GM19438 (cell line): ENCODE measurements at regions not wholly inside any gene's neighbourhood (a gene's known extent, or its start where the extent isn't known, plus 50 kb on each side); places are given as distances from the start of the nearest gene placed in this dataset.

Experiments used
- ATAC-seq: cut with Tn5 transposase; IDR thresholded peaks from one replicate; pipeline ENCODE4 v1.9.1; 2021; ENCODE audit warnings: low read depth; ENCODE audit not compliant: unreplicated experiment

DNA sequence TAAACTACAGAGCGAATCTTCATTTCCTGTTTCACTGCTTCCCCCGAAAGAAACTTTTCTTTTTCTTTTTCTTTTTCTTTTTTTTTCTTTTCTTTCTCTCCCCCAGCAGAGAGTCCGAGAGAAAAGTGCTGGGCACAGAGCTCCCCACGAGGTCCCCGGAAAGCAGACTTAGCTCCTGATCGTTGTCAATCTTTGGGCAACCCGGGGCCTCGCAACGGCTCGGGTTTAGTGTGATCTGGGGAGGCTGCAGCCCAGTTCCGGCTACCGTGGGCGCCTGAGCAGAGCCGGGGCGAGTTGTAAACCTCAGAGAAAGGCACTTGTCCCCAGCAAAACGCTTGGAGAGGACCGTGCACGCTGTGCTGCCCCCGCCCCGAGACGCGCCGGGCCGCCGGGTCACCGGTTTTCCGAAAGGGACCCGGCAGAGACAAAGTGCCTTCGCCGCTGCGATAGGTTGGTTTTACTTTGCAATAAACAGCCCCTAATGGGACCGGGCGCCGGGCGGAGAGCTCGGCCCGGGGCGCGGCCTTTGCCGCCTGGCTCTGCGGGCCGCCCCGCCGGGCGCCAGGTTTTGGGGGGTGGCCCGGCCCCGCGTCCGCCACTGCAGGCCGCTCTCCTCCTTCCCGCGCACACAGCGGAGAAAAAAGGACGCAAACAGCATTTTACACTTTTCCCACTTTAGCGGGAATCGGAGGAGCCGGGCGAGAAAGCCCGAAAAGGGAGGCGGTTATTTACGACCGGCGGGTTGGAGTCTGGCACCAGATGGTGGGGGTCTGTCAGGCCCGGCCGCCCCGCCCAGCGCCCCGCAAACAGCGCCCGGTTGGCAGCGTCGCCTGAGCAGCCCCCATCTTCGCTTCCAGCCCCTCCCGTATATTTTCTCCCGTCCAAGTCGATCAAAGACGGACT, 136.0 kb downstream of the INSIG2 start:
- peak; percentile 57 for ATAC-seq

GRCh38 chr2:118223511-118223991, 135.3 kb downstream of the INSIG2 start:
- peak; percentile 18 for ATAC-seq

DNA sequence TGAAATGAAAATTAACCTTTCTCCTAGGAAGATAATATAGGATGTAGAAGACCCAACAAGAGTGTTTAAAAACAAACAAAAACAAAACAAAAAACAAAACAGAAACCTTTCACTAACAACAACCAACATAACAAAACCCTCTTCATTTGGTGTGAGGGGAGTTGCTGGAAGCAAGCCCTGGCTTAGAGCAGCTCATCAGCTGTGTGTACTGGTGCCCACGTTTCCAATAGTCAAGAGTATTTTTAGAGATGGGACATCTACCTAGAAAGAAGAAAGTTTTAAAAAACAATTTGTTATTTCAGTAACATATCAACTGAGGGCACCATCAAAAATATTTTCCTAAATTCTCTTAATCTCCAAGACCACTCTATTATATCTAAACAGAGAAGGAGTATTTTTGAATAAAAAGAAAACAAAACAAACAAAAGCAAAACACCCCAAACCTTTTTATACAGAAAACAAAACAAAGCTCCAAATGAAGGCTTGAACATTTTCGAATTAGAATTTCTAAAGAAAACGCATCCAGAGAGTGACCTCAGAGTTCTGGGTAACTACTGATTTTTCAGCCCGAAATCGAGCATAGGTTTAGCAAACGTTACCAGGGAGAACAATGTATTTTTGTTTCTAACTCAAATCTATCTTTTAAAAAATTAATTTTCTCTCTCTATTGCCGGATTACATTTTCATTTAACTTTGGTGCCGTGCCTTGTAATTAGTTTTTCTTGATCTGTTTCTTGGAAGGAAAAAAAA, 134.6 kb downstream of the INSIG2 start:
- no peak for ATAC-seq

GRCh38 chr2:118222273-118222594, 134.0 kb downstream of the INSIG2 start:
- no peak for ATAC-seq

GRCh38 chr2:118221536-118222272, 133.4 kb downstream of the INSIG2 start:
- ATAC-seq: peak; percentile 51

GRCh38 chr2:118219611-118220010, 131.3 kb downstream of the INSIG2 start:
- no peak for ATAC-seq

DNA sequence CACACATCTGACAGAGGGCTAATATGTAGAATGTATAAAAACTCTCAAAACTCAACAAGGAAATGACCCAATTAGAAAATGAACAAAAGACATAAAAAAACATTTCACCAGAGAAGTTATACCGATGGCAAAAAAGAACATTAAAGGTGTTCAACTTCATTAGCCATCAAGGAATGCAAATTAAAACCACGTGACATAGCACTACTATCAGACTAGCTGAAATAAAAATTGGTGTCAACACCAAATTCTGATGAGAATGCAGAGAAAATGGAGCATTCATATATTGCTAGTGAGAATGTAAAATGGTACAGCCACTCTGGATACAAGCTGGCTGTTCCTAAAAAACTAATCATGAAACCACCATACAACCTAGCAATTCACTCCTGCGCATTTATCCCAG, 128.0 kb downstream of the INSIG2 start:
- ATAC-seq: no peak

DNA sequence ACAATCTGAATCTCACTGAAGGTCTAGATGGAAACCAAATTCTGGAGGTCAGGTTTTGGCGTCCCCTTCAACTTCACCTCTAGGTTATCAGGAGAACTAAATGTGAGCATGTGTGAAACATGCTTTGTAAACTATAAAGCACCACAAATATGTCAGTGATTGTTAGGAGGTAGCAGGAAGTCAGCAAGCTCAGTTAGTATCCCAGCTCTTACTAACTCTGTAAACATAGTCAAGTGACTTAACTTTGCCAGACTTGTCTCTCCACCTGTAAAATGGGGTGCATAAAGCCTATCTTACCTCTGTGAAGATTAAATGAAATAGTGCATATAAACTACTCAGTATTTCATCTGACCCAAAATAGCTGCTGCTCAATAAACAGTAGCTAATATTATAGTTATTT, 121.5 kb downstream of the INSIG2 start:
- no peak for ATAC-seq

GRCh38 chr2:118207889-118208288, 119.6 kb downstream of the INSIG2 start:
- no peak for ATAC-seq

DNA sequence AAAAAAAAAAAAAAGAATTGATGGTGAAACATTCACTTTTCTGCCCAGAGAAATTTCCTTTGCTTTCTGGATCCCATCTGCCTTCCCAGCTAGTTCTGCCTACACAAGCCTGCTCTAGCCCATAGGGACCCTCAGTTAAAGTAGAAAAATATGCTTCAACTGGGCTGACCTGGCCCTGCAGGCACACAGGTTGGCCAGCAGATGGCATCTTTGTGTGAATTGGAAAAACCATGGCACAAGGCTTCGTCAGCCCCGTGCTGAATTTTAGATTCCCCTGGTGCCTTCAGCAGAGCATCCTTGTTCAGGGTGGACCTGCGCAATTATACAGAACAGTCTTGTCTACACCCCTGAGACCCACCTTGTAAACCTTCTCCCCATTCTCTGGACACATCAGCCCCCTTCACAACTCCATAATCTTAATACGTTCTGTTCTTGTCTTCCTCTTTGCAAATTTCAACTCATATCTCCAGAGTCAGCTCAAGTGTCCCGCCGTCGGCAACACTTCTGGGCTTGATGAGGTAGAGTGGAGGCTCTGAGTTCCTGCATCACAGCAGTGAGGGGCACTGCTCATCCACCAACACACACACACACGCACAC, 114.5 kb downstream of the INSIG2 start:
- ATAC-seq: no peak

- ATAC-seq: no peak
Measured at GRCh38 chr2:118198268-118198667, 110.0 kb downstream of the INSIG2 start.

- no peak for ATAC-seq
Measured at GRCh38 chr2:118197011-118197675, 108.9 kb downstream of the INSIG2 start.

GRCh38 chr2:118190474-118190873, 102.2 kb downstream of the INSIG2 start:
- ATAC-seq: no peak

GRCh38 chr2:118186858-118187254, 98.6 kb downstream of the INSIG2 start:
- ATAC-seq: no peak

DNA sequence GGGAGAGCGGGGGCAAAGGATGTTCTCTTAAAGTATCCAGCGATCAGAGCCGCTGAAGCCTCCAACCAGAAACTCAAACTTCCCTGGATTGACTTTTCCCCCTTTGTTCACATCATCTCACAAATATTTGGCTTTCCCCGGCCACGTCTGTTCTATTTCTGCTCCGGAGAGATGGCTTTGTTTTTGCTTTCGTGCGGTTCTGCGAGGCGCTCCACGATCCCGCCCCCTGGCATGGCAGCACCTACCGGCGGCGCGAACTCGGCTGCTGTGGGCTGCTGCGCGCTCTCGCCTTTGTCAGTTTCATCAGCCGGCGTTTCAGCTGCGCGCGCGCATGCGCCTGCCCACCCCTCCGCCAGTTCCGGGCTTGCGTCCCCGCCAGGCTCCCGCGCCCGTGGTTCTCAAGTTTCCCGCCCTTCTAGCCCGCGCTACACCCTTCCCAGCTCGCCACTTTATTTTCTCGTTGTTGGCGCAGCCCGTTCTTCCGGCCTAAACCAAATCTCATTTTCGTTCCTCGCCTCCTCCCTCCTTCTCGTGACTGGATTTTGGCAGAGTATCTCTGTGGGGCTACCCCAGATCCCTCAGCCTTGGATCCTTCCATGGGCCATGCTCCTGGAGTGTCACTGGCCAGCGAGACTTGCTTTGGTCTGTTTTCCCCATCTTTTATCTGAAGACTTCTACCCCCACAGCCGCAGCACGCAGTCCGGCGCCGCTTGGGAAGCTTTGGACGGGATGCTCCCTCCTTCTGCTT, 98.0 kb downstream of the INSIG2 start:
- ATAC-seq: peak; percentile 87

DNA sequence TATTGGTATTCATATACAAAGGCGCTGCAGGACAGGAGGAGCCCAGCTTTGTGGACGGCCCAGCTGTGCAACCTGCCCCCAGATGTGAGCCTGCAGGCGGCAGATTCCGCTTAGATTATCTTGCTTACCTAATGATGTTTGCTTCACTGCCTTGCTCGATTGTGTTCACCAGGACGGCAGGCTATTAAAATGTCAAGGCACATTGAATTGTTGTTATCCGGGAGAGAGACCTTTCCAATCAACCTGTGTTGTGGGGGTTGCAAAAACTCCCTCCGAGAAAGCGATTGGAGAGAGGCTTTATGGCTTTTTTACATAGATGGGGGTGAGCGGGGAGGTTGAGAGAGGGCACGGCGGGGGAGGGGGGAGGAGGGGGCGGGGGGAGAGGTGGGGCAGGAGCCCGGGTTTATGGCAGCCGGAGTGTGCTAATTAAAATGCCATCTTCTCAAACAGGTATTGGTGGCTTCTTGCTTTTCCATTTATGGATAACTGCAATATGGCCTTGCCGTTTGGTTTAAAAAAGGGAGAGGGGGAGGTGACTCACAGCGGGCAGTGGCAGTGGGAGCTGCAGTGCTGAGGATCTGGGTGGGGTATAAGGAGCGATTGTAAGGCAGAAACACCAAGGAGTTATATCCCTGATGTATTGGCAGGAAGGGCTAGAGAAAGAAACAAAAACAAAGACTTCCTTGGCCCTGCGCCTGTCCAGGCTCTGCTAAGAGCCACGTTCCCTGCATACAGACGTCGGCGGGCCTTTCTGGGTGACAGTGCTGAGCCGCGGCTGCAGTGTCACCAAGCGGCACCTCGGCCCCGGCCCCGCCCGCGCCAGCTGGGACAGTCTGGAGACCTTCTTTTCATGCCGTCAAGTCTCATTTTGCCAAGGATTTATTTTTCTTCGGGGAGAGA, 97.2 kb downstream of the INSIG2 start:
- peak; percentile 69 for ATAC-seq

GRCh38 chr2:118183381-118183780, 95.1 kb downstream of the INSIG2 start:
- ATAC-seq: no peak

DNA sequence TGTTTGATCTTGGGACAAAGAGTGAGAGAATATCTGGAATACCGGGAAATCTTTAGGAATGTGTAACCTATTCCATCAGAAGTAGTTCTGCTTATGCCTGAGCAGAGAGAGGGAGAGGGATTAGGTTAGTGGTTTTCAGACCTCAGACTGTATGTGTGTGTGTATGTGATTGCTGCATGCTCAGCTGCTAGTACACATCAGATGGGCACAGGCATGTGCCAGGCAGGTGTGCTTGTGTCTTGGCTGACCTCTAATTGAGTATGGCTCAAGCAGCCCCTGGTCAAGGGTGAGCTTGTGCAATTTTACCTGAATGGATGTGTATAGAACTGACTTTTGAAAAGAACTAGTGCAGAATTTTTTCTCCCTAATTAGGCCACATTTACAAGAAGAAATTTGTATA, 91.2 kb downstream of the INSIG2 start:
- no peak for ATAC-seq
